Hepatocyte (in vitro differentiated cells): ENCODE measurements at regions not wholly inside any gene's neighbourhood (a gene's known extent, or its start where the extent isn't known, plus 50 kb on each side); places are given as distances from the start of the nearest gene placed in this dataset.

Experiments used
- CTCF ChIP-seq: fragments of 200-600 bp; sonication (generic); IDR thresholded peaks from 2 replicates; pipeline ENCODE4 v1.5.1; 2016; ENCODE audit warnings: antibody characterized with exemption, mild to moderate bottlenecking; ENCODE audit not compliant: poor library complexity
- EZH2 ChIP-seq: fragments of 200-600 bp; sonication (generic); IDR thresholded peaks from 2 replicates; pipeline ENCODE4 v1.6.1; 2016; ENCODE audit warnings: antibody characterized with exemption, mild to moderate bottlenecking, borderline replicate concordance

- TF ChIP-seq CTCF, result no peak
- no peak for TF ChIP-seq EZH2
These were observed 168.5 kb upstream of the USP38 start for GRCh38 chr4:143016171-143016570.
